ENCODE measurements at regions not wholly inside any gene's neighbourhood (a gene's known extent, or its start where the extent isn't known, plus 50 kb on each side); places are given as distances from the start of the nearest gene placed in this dataset.

GRCh38 chr1:98331243-98331642 lies 330.3 kb upstream of the SNX7 start:
- DNase-seq (ENCODE audit: low read depth in 2 of 2): peak in 1 of 2 donors; percentile 35

GRCh38 chr1:98330224-98330623 lies 331.3 kb upstream of the SNX7 start:
- DNase-seq (ENCODE audit: low read depth in 2 of 2): no peak

GRCh38 chr1:98328855-98329254 lies 332.7 kb upstream of the SNX7 start:
- DNase-seq (ENCODE audit: low read depth in 2 of 2): no peak

GRCh38 chr1:98327220-98327861 lies 334.2 kb upstream of the SNX7 start:
- peak; percentile 11 to 91 for DNase-seq (ENCODE audit: low read depth in 2 of 2)

GRCh38 chr1:98325646-98326440 lies 335.7 kb upstream of the SNX7 start:
- DNase-seq (ENCODE audit: low read depth in 2 of 2): peak; percentile 76 to 93

- DNase-seq (ENCODE audit: low read depth in 2 of 2): peak in 1 of 2 donors; percentile 93
Measured at GRCh38 chr1:98323906-98324358, 337.6 kb upstream of the SNX7 start.

- DNase-seq (ENCODE audit: low read depth in 2 of 2): peak; percentile 52 to 86
Measured at GRCh38 chr1:98323388-98323787, 338.1 kb upstream of the SNX7 start.

- DNase-seq (ENCODE audit: low read depth in 2 of 2): no peak
Measured at GRCh38 chr1:98322966-98323365, 338.6 kb upstream of the SNX7 start.

GRCh38 chr1:98322086-98322485 lies 339.4 kb upstream of the SNX7 start:
- DNase-seq (ENCODE audit: low read depth in 2 of 2): no peak

- DNase-seq (ENCODE audit: low read depth in 2 of 2): no peak
Measured at GRCh38 chr1:98321191-98321590, 340.3 kb upstream of the SNX7 start.

- peak; percentile 18 to 43 for DNase-seq (ENCODE audit: low read depth in 2 of 2)
Measured at GRCh38 chr1:98316286-98316905, 345.1 kb upstream of the SNX7 start.

- peak; percentile 61 to 80 for DNase-seq (ENCODE audit: low read depth in 2 of 2)
Measured at GRCh38 chr1:98315309-98315708, 346.2 kb upstream of the SNX7 start.

GRCh38 chr1:98314601-98315000 lies 346.9 kb upstream of the SNX7 start:
- DNase-seq (ENCODE audit: low read depth in 2 of 2): peak in 1 of 2 donors; percentile 35

- no peak for DNase-seq (ENCODE audit: low read depth in 2 of 2)
Measured at GRCh38 chr1:98306517-98307089, 354.9 kb upstream of the SNX7 start.

GRCh38 chr1:98305362-98305761 lies 356.2 kb upstream of the SNX7 start:
- no peak for DNase-seq (ENCODE audit: low read depth in 2 of 2)

GRCh38 chr1:98304888-98305287 lies 356.6 kb upstream of the SNX7 start:
- DNase-seq (ENCODE audit: low read depth in 2 of 2): no peak

GRCh38 chr1:98299861-98300260 lies 361.7 kb upstream of the SNX7 start:
- DNase-seq (ENCODE audit: low read depth in 2 of 2): no peak

- no peak for DNase-seq (ENCODE audit: low read depth in 2 of 2)
Measured at GRCh38 chr1:98299313-98299712, 362.2 kb upstream of the SNX7 start.

GRCh38 chr1:98298319-98298718 lies 363.2 kb upstream of the SNX7 start:
- no peak for DNase-seq (ENCODE audit: low read depth in 2 of 2)

GRCh38 chr1:98296681-98297080 lies 364.8 kb upstream of the SNX7 start:
- DNase-seq (ENCODE audit: low read depth in 2 of 2): no peak

- DNase-seq (ENCODE audit: low read depth in 2 of 2): no peak
Measured at GRCh38 chr1:98294127-98294526, 367.4 kb upstream of the SNX7 start.

- no peak for DNase-seq (ENCODE audit: low read depth in 2 of 2)
Measured at GRCh38 chr1:98292994-98293393, 368.5 kb upstream of the SNX7 start.
